ENCODE measurements at regions not wholly inside any gene's neighbourhood (a gene's known extent, or its start where the extent isn't known, plus 50 kb on each side); places are given as distances from the start of the nearest gene placed in this dataset.

- H3K4me2 ChIP-seq (ENCODE audit: low read depth, low read length, poor library complexity, severe bottlenecking), result no peak overlapping the region
- no peaks in the 10 kb centered on the region for H3K36me3 ChIP-seq (ENCODE audit: insufficient read depth, low read length)
- H3K9ac ChIP-seq (ENCODE audit: low read depth, low read length, poor library complexity, severe bottlenecking), result no peak overlapping the region
- no peaks in the 10 kb centered on the region for H3K79me2 ChIP-seq (ENCODE audit: insufficient read depth, low read length)
- no peaks in the 10 kb centered on the region for H4K20me1 ChIP-seq (ENCODE audit: insufficient read depth, low read length, poor library complexity, severe bottlenecking)
- no peaks in the 10 kb centered on the region for H3K4me1 ChIP-seq (ENCODE audit: insufficient read depth, low read length, poor library complexity, severe bottlenecking)
- TF ChIP-seq EZH2phosphoT487 (IDR thresholded peaks at IDR 0.05; ENCODE audit: borderline replicate concordance), result no peak
- no peak for TF ChIP-seq CTCF (conservative IDR thresholded peaks at IDR 0.05; ENCODE audit: low read length)
- H3K27me3 ChIP-seq (ENCODE audit: insufficient read depth, low read length, poor library complexity, severe bottlenecking), result no peaks in the 10 kb centered on the region
- no peaks in the 10 kb centered on the region for H3F3A ChIP-seq (ENCODE audit: low read depth)
- no peak overlapping the region for H3K4me3 ChIP-seq (ENCODE audit: low read length, poor library complexity, severe bottlenecking)
- no peak overlapping the region for H2AFZ ChIP-seq (ENCODE audit: low read length)
- no peaks in the 10 kb centered on the region for H3K9me3 ChIP-seq (ENCODE audit: insufficient read depth, low read depth, low read length)
- H3K9me2 ChIP-seq (replicated peaks; ENCODE audit: low read depth, low read length), result no peaks in the 10 kb centered on the region
These were observed 506.8 kb upstream of the VRK2 start for GRCh38 chr2:57539761-57540160.

- H3K36me3 ChIP-seq (ENCODE audit: insufficient read depth, low read length), result no peaks in the 10 kb centered on the region
- H3K4me2 ChIP-seq (ENCODE audit: low read depth, low read length, poor library complexity, severe bottlenecking), result no peak overlapping the region
- no peaks in the 10 kb centered on the region for H3F3A ChIP-seq (ENCODE audit: low read depth)
- no peaks in the 10 kb centered on the region for H3K79me2 ChIP-seq (ENCODE audit: insufficient read depth, low read length)
- no peaks in the 10 kb centered on the region for H3K4me1 ChIP-seq (ENCODE audit: insufficient read depth, low read length, poor library complexity, severe bottlenecking)
- no peak for TF ChIP-seq CTCF (conservative IDR thresholded peaks at IDR 0.05; ENCODE audit: low read length)
- TF ChIP-seq EZH2phosphoT487 (IDR thresholded peaks at IDR 0.05; ENCODE audit: borderline replicate concordance), result no peak
- no peaks in the 10 kb centered on the region for H4K20me1 ChIP-seq (ENCODE audit: insufficient read depth, low read length, poor library complexity, severe bottlenecking)
- H3K4me3 ChIP-seq (ENCODE audit: low read length, poor library complexity, severe bottlenecking), result no peak overlapping the region
- no peak overlapping the region for H2AFZ ChIP-seq (ENCODE audit: low read length)
- no peaks in the 10 kb centered on the region for H3K9me3 ChIP-seq (ENCODE audit: insufficient read depth, low read depth, low read length)
- no peaks in the 10 kb centered on the region for H3K27me3 ChIP-seq (ENCODE audit: insufficient read depth, low read length, poor library complexity, severe bottlenecking)
- H3K9ac ChIP-seq (ENCODE audit: low read depth, low read length, poor library complexity, severe bottlenecking), result no peak overlapping the region
- no peaks in the 10 kb centered on the region for H3K9me2 ChIP-seq (replicated peaks; ENCODE audit: low read depth, low read length)
These were observed 504.5 kb upstream of the VRK2 start for GRCh38 chr2:57542081-57542480.

DNA sequence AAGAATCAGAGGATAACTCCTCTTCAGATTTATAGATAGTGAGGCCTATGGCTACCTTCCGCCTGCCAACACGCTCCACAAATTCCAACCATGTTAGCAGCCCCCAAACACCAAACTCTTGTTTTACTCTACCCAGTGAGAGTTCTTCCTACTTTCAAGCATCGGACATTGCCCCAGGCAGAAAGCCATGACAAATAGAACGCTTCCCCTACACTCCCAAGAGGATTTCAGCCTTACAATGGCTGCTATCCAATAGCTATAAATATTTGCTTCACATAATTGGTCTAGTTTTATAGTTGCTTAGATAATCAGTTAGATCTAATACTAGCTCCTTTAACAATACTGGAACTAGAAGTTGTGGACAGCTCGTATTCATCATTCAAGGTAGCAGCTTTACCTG is 503.4 kb upstream of the VRK2 start:
- no peaks in the 10 kb centered on the region for H4K20me1 ChIP-seq (ENCODE audit: insufficient read depth, low read length, poor library complexity, severe bottlenecking)
- H3K9ac ChIP-seq (ENCODE audit: low read depth, low read length, poor library complexity, severe bottlenecking), result no peak overlapping the region
- H3F3A ChIP-seq (ENCODE audit: low read depth), result no peaks in the 10 kb centered on the region
- H3K36me3 ChIP-seq (ENCODE audit: insufficient read depth, low read length), result no peaks in the 10 kb centered on the region
- no peaks in the 10 kb centered on the region for H3K9me2 ChIP-seq (replicated peaks; ENCODE audit: low read depth, low read length)
- H3K27me3 ChIP-seq (ENCODE audit: insufficient read depth, low read length, poor library complexity, severe bottlenecking), result no peaks in the 10 kb centered on the region
- no peaks in the 10 kb centered on the region for H3K4me1 ChIP-seq (ENCODE audit: insufficient read depth, low read length, poor library complexity, severe bottlenecking)
- H3K9me3 ChIP-seq (ENCODE audit: insufficient read depth, low read depth, low read length), result no peaks in the 10 kb centered on the region
- H3K4me2 ChIP-seq (ENCODE audit: low read depth, low read length, poor library complexity, severe bottlenecking), result no peak overlapping the region
- no peaks in the 10 kb centered on the region for H3K79me2 ChIP-seq (ENCODE audit: insufficient read depth, low read length)
- no peak overlapping the region for H3K4me3 ChIP-seq (ENCODE audit: low read length, poor library complexity, severe bottlenecking)
- TF ChIP-seq EZH2phosphoT487 (IDR thresholded peaks at IDR 0.05; ENCODE audit: borderline replicate concordance), result no peak
- no peak for TF ChIP-seq CTCF (conservative IDR thresholded peaks at IDR 0.05; ENCODE audit: low read length)
- H2AFZ ChIP-seq (ENCODE audit: low read length), result no peak overlapping the region
